ENCODE measurements at regions not wholly inside any gene's neighbourhood (a gene's known extent, or its start where the extent isn't known, plus 50 kb on each side); places are given as distances from the start of the nearest gene placed in this dataset.
"Not testable (repeated sequence)": the region's sequence is repeated elsewhere in the genome, so short reads cannot be mapped to it uniquely, and the experiment has no call there.

DNA sequence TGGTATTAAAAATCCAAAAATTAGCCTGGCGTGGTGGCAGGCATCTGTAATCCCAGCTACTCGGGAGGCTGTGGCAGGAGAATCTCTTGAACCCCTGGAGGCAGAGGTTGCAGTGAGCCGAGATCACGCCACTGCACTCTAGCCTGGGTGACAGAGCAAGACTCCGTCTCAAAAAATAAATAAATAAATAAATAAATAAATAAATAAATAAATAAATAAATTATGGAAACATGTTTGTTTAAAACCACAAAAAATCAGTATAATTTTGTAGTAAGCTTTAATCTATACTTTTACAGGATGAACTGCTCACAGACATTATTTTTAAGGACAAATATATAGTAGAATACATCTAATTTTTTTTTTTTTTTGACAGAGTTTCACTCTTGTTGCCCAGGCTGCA, 521.3 kb upstream of the ATXN7L3B start:
- TF ChIP-seq, protein P1, sequence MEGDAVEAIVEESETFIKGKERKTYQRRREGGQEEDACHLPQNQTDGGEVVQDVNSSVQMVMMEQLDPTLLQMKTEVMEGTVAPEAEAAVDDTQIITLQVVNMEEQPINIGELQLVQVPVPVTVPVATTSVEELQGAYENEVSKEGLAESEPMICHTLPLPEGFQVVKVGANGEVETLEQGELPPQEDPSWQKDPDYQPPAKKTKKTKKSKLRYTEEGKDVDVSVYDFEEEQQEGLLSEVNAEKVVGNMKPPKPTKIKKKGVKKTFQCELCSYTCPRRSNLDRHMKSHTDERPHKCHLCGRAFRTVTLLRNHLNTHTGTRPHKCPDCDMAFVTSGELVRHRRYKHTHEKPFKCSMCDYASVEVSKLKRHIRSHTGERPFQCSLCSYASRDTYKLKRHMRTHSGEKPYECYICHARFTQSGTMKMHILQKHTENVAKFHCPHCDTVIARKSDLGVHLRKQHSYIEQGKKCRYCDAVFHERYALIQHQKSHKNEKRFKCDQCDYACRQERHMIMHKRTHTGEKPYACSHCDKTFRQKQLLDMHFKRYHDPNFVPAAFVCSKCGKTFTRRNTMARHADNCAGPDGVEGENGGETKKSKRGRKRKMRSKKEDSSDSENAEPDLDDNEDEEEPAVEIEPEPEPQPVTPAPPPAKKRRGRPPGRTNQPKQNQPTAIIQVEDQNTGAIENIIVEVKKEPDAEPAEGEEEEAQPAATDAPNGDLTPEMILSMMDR (IDR thresholded peaks at IDR 0.05; ENCODE audit: low read length) = not testable (repeated sequence)
- TF ChIP-seq EZH2 (IDR thresholded peaks at IDR 0.05; ENCODE audit: borderline replicate concordance, low read length) = not testable (repeated sequence)

Data from OCI-LY1 (cell line).